ENCODE measurements at regions not wholly inside any gene's neighbourhood (a gene's known extent, or its start where the extent isn't known, plus 50 kb on each side); places are given as distances from the start of the nearest gene placed in this dataset.

DNA sequence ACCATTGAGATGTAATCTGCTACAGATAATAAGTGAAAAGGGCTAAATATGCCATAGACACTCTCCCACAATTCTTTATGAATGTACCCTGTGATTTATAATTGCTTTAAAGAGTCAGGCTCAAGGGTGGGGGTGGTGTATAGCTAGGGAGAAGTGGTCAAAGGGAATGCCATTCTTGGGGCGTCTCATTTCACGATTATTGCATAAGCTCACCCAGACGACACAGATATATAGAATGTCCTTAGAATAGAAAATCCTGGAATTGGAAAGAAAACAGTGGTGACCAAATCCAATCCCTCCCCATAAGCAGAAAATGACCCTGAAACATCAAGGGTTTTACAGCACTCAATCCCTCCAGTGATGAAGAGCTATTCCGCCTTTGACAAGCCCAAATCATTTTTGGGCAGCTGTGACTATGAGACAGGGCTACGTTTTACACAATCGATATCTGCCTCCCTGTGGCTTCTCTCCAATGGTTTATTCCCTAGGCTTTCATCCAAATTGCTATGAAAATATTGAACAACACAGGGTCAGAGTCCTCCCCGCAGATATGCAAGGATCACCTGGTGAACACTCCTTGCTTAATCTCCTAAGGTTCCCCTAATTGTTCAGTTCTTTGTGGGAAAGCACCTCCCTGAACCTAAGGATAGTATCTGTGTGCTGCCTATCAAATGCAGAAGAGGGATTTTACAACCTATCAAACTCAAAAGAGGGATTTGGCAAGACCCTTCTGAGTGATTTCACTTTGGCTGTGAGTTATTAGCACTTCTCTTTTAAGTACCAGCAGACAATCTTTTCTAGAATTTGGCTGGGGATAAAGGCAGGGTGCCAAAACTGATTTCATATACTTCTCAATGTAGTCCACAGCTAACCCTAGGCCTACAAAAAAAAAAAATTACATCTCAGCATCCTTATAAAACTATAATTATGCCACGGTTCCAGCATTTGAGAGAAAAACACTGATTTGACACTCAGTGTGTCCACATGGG, 144.9 kb upstream of the CDH6 start:
- no peak for DNase-seq (ENCODE audit: low spot score)
- in situ Hi-C loops (cut with MboI; ENCODE audit: low sequenced_read_pairs, unreplicated experiment), result no loop called here

GRCh38 chr5:31047621-31048020, 145.9 kb upstream of the CDH6 start:
- TF ChIP-seq, protein P1, sequence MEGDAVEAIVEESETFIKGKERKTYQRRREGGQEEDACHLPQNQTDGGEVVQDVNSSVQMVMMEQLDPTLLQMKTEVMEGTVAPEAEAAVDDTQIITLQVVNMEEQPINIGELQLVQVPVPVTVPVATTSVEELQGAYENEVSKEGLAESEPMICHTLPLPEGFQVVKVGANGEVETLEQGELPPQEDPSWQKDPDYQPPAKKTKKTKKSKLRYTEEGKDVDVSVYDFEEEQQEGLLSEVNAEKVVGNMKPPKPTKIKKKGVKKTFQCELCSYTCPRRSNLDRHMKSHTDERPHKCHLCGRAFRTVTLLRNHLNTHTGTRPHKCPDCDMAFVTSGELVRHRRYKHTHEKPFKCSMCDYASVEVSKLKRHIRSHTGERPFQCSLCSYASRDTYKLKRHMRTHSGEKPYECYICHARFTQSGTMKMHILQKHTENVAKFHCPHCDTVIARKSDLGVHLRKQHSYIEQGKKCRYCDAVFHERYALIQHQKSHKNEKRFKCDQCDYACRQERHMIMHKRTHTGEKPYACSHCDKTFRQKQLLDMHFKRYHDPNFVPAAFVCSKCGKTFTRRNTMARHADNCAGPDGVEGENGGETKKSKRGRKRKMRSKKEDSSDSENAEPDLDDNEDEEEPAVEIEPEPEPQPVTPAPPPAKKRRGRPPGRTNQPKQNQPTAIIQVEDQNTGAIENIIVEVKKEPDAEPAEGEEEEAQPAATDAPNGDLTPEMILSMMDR (IDR thresholded peaks at IDR 0.05; ENCODE audit: borderline replicate concordance, control extremely low read depth, extremely low read depth, insufficient read depth, missing control alignments), result no peak
- DNase-seq (ENCODE audit: low spot score), result no peak
- in situ Hi-C loops (cut with MboI; ENCODE audit: low sequenced_read_pairs, unreplicated experiment), result no loop called here

More for the DNA sequence above, 144.9 kb upstream of the CDH6 start:
- TF ChIP-seq, protein P1 (IDR thresholded peaks at IDR 0.05; ENCODE audit: borderline replicate concordance, control extremely low read depth, extremely low read depth, insufficient read depth, missing control alignments), result no peak

- TF ChIP-seq, protein P1 (IDR thresholded peaks at IDR 0.05; ENCODE audit: borderline replicate concordance, control extremely low read depth, extremely low read depth, insufficient read depth, missing control alignments), result no peak
- in situ Hi-C loops (cut with MboI; ENCODE audit: low sequenced_read_pairs, unreplicated experiment), result no loop called here
- no peak for DNase-seq (ENCODE audit: low spot score)
Measured at GRCh38 chr5:31047007-31047406, 146.5 kb upstream of the CDH6 start.

DNA sequence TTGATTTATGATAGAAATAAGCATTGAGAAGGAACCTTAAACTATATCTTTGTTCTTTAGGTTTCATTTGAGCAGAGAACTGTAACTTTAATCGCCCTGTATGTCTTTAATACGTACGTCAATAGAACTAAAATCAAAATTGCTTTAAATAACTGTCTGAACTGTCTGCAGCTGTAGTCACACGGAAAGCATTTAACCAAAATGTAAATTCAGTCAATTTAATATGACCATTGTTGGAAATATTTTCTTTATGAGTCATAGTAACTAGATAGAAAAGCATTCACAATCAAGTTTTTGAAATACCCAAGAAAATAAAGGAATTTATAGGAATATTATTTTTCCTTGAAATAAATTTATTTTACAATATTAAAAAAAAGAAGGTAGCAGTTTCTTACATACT, 157.1 kb upstream of the CDH6 start:
- TF ChIP-seq, protein P1 (IDR thresholded peaks at IDR 0.05; ENCODE audit: borderline replicate concordance, control extremely low read depth, extremely low read depth, insufficient read depth, missing control alignments), result no peak
- in situ Hi-C loops (cut with MboI; ENCODE audit: low sequenced_read_pairs, unreplicated experiment), result no loop called here
- DNase-seq (ENCODE audit: low spot score), result no peak

GRCh38 chr5:31033295-31033694, 160.2 kb upstream of the CDH6 start:
- DNase-seq (ENCODE audit: low spot score), result no peak
- in situ Hi-C loops (cut with MboI; ENCODE audit: low sequenced_read_pairs, unreplicated experiment), result no loop called here
- TF ChIP-seq, protein P1 (IDR thresholded peaks at IDR 0.05; ENCODE audit: borderline replicate concordance, control extremely low read depth, extremely low read depth, insufficient read depth, missing control alignments), result no peak

DNA sequence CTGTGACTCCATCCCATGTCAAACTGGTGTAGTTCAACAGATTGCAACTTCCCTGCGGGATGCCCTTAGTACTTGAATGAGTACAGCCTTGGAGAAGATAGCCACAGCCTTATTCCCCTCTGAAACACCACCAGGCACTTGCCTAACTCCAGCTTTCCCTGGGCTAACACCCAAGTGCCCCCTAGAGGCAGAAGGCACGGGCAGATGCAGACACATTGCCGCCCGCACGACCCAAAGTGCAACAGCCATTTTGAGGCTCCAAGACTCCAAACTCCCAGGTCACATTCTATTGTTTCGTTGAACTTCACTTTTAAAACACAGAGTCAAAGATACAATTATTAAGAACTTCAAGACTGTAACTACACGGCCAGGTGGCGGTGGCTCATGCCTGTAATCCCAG, 163.6 kb upstream of the CDH6 start:
- TF ChIP-seq, protein P1 (IDR thresholded peaks at IDR 0.05; ENCODE audit: borderline replicate concordance, control extremely low read depth, extremely low read depth, insufficient read depth, missing control alignments), result no peak
- in situ Hi-C loops (cut with MboI; ENCODE audit: low sequenced_read_pairs, unreplicated experiment), result no loop called here
- DNase-seq (ENCODE audit: low spot score), result no peak

All from GM13976 (cell line).